Left lung (tissue), 4 donors: ENCODE measurements at regions not wholly inside any gene's neighbourhood (a gene's known extent, or its start where the extent isn't known, plus 50 kb on each side); places are given as distances from the start of the nearest gene placed in this dataset.
A peak's percentile ranks its signal among the peaks of the same experiment; 100 is the strongest.

ENCODE experiments used
- ATAC-seq: fragments of 200-7000 bp; cut with Tn5 transposase; one replicate; pipeline ENCODE4 v1.9.1; 2020; ENCODE audit warnings: moderate library complexity
- DNase-seq, 4 donors: peaks; one replicate each; pipeline ENCODE4 v3.0.0-alpha.2; 2013 to 2020
- H3K27ac ChIP-seq, 2 donors: fragments of 200-600 bp; sonication (generic) in 1 of 2; one replicate each; pipeline versions ENCODE4 v1.5.0 to v1.8.0; 2020 to 2021
- H3K27me3 ChIP-seq, 2 donors: fragments of 200-600 bp; sonication (generic) in 1 of 2; one replicate each; pipeline versions ENCODE4 v1.5.0 to v1.8.0; 2020 to 2021
- H3K36me3 ChIP-seq, 2 donors: fragments of 200-600 bp; sonication (generic) in 1 of 2; one replicate each; pipeline versions ENCODE4 v1.5.0 to v1.8.0; 2020 to 2021
- H3K4me1 ChIP-seq, 2 donors: fragments of 200-600 bp; one replicate each; pipeline ENCODE4 v1.8.0; 2021
- H3K4me3 ChIP-seq, 2 donors: fragments of 200-600 bp; sonication (generic) in 1 of 2; one replicate each; pipeline versions ENCODE4 v1.5.0 to v1.8.0; 2020 to 2021; ENCODE audit warnings: mild to moderate bottlenecking in 1 of 2
- H3K9me3 ChIP-seq, 2 donors: fragments of 200-600 bp; sonication (generic) in 1 of 2; one replicate each; pipeline versions ENCODE4 v1.5.0 to v1.8.0; 2020 to 2021
- intact Hi-C, 2 donors: fragments of 100-400 bp; cut with DNase I; formaldehyde crosslinking; loops; one replicate each; pipeline versions ENCODE4 v1.11.2 to v1.14.2; 2022
- TF ChIP-seq, protein P1 (sequence below), 2 donors: fragments of 200-600 bp; sonication (generic) in 1 of 2; IDR thresholded peaks; one replicate each; pipeline versions ENCODE4 v1.5.0 to v1.8.0; 2021; ENCODE audit warnings: antibody characterized with exemption in 2 of 2
- donor health status: DM: no; HTN: yes; CAD: no.
- donor health status: DM: no; HTN: no; CAD: no.

DNA sequence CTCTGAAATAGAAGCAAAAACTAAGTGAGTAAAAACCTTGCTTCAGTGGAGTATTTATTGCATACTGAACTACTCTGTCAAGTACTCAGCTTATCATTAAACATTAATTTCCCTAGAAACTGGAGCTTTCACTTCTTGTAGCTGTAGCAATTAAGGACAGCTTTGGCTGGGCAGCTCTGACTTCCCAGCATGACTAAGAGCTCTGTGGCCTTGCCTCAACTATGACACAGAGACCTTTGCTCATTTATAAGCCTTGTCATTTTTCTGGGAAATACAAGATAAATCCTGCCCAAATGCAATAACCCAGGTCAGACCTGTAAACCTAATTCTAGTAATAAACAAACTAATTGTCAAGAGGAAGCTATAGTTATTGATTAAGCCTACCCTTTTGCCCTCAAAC is 65.4 kb upstream of the STK32A start:
- DNase-seq (peak in 1 of 4 donors; percentile 10), ATAC-seq (peak; percentile 78)
- intact Hi-C loops: no loop called here
- Histone ChIP-seq H3K27ac (no peak overlapping the region), H3K36me3 (no peaks in the 10 kb centered on the region), H3K9me3 (no peaks in the 10 kb centered on the region), H3K27me3 (no peaks in the 10 kb centered on the region), H3K4me3 (no peak overlapping the region), H3K4me1 (no peaks in the 10 kb centered on the region)
- TF ChIP-seq, protein P1, sequence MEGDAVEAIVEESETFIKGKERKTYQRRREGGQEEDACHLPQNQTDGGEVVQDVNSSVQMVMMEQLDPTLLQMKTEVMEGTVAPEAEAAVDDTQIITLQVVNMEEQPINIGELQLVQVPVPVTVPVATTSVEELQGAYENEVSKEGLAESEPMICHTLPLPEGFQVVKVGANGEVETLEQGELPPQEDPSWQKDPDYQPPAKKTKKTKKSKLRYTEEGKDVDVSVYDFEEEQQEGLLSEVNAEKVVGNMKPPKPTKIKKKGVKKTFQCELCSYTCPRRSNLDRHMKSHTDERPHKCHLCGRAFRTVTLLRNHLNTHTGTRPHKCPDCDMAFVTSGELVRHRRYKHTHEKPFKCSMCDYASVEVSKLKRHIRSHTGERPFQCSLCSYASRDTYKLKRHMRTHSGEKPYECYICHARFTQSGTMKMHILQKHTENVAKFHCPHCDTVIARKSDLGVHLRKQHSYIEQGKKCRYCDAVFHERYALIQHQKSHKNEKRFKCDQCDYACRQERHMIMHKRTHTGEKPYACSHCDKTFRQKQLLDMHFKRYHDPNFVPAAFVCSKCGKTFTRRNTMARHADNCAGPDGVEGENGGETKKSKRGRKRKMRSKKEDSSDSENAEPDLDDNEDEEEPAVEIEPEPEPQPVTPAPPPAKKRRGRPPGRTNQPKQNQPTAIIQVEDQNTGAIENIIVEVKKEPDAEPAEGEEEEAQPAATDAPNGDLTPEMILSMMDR (IDR thresholded peaks at IDR 0.05): no peak

DNA sequence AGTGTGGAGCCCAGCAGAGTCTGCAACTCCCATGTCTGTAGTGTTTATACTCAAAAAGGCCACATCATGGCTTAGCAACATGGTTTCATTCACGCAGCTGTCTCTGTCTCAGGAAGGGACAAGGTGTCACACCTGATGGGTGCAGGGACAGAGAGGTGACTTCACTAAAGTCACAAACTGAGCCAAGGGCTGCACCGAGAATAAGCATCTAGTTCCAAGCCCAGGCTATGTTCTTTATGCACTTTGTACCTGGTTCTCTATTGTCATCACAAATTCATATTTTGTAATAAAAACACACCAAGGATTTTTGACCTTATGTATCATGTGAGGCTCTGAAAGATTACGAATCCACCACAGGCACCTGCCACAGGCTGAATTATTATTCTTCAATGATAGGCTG is 64.9 kb upstream of the STK32A start:
- no peak for ATAC-seq
- DNase-seq: no peak
- Histone ChIP-seq H3K27me3 (no peaks in the 10 kb centered on the region), H3K4me1 (no peaks in the 10 kb centered on the region), H3K4me3 (no peak overlapping the region), H3K27ac (no peak overlapping the region), H3K36me3 (no peaks in the 10 kb centered on the region), H3K9me3 (no peaks in the 10 kb centered on the region)
- intact Hi-C loops: no loop called here
- TF ChIP-seq, protein P1 (IDR thresholded peaks at IDR 0.05): no peak

DNA sequence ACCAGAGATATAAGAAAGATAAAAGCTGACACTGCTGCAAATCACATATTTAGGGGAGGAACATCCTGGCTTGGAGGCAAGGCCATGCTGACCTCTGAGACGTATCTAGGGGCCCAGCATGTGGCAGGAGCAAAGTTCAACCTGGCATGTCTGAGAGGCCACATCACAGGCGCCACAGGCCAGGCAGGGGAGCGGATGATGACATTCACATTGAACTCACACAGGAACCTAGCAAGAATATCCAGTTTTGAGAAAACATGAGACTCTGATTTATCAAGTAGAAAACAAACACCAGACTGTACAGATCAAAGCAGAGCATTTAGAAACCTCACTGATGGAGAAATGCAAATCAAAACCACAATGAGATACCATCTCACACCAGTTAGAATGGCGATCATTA is 64.2 kb upstream of the STK32A start:
- intact Hi-C loops: no loop called here
- H3K4me1 ChIP-seq: no peaks in the 10 kb centered on the region
- no peaks in the 10 kb centered on the region for H3K27me3 ChIP-seq
- H3K9me3 ChIP-seq: no peaks in the 10 kb centered on the region
- ATAC-seq (no peak), DNase-seq (peak in 1 of 4 donors; percentile 3)
- TF ChIP-seq, protein P1 (IDR thresholded peaks at IDR 0.05): no peak
- no peak overlapping the region for H3K27ac ChIP-seq
- H3K4me3 ChIP-seq: no peak overlapping the region
- H3K36me3 ChIP-seq: no peaks in the 10 kb centered on the region

DNA sequence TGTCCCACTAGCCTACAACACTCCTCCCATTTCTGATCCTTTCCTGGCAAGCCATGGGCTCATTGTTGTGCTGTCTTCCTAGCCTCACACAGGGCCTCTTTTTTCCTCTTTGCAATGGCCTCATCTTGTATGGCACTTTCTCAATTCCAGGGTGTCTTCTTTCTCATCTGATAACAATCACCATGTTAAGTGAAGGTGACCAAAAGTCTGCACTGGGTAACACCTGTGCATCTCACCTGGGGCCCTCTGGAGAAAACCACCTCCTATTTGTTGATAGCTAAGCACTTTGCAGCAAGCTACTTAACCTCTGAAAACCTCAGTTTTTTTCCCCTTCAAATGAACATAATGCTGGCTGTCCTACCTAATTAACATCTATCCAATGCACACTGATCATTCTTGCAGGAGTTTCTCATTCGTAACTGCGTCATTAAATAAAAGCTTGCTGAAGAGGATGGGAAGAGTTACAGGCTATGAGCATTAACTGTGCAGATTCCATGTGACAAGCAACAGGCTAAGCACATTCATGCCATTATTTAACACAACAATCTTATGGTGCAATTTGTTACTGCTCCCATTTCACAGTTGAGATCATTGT is 60.1 kb upstream of the STK32A start:
- no peak for ATAC-seq
- Histone ChIP-seq H3K4me1 (no peaks in the 10 kb centered on the region), H3K4me3 (no peak overlapping the region), H3K27ac (no peak overlapping the region), H3K27me3 (no peaks in the 10 kb centered on the region), H3K9me3 (no peaks in the 10 kb centered on the region), H3K36me3 (no peaks in the 10 kb centered on the region)
- intact Hi-C loops: no loop called here
- TF ChIP-seq, protein P1 (IDR thresholded peaks at IDR 0.05): no peak
- DNase-seq: no peak

DNA sequence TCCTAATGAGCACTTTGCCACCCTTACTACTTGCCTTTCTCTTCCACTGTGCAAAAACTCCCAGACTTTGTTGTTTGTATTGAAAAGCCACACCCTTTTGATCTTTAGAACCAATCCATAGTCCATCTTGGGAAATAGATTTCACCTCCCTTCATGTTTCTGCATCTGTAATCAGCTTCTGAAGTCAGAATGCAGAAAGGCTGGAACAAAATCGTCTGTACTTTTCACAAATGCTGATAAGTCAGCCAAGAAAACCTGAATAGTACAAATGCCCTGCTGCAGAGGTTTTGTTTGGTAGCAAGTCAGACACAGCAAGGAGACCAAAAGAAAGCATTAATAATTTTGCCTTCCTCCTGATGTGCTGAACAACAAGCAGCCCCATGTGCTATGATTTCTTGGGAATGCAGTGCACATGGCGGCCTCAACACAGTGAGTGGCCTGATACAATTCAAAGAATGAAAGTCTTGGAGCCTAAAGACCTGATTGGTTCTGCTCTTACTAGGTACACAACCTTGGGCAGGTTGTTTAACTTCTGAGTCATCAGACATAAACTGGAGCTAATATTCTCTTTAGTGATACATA is 59.2 kb upstream of the STK32A start:
- ATAC-seq (no peak), DNase-seq (no peak)
- TF ChIP-seq, protein P1 (IDR thresholded peaks at IDR 0.05): no peak
- no peaks in the 10 kb centered on the region for H3K27me3 ChIP-seq
- H3K27ac ChIP-seq: no peak overlapping the region
- H3K4me3 ChIP-seq: no peak overlapping the region
- H3K4me1 ChIP-seq: no peaks in the 10 kb centered on the region
- intact Hi-C loops: no loop called here
- no peaks in the 10 kb centered on the region for H3K36me3 ChIP-seq
- H3K9me3 ChIP-seq: no peaks in the 10 kb centered on the region
